ENCODE measurements at regions not wholly inside any gene's neighbourhood (a gene's known extent, or its start where the extent isn't known, plus 50 kb on each side); places are given as distances from the start of the nearest gene placed in this dataset.

DNA sequence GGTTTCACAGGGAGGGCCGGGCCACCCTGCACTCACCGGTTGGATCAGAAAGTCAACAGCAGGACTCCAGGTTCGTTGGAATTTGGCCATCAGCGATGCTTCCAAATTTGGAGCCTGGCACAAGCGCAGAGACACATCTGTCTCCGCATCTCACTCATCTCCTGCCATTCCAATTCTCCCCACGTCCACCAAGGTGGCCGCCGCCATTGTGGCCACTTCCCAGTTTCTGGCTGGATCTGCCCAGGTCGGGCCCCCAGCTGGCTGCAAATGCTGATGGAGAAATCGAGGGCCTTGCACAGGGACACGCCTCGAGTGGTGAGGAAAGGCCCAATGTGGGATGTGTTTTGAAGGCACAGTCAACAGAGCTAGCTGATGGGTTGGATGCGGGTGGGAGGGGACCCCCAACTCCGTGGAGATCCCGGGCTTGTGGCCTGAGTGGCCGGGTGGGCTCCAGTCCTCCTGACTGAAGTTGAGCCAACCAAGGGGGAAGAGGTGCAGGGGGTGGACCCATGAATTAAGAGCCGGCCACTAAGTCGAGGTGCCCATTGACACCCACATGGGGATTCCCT lies 102.7 kb downstream of the CRYAA start:
- DNase-seq, result no peak

DNA sequence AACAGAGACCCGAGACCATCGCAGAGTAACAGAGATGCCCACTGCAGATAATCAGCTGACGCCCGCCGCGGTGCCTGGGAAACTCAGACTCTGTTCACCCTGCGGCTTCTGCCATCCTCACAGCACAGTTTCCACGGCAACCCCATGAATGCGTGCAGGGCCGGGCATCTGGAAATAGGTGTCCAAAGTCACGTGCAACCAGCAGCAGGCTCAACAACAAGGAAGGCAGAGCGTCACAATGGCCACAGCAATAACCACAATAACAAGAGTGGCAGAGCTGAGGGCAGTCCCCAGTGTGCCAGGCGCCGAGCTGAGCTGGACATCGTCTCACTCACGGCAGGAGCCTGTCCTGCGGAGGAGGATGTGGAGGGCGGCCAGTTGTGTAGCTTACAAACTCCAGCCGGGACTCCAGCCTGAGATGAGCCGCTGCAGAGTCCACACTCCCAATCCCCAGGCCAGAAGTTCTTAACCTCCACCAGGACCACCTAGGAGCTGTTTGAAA lies 102.0 kb downstream of the CRYAA start:
- DNase-seq, result no peak

DNA sequence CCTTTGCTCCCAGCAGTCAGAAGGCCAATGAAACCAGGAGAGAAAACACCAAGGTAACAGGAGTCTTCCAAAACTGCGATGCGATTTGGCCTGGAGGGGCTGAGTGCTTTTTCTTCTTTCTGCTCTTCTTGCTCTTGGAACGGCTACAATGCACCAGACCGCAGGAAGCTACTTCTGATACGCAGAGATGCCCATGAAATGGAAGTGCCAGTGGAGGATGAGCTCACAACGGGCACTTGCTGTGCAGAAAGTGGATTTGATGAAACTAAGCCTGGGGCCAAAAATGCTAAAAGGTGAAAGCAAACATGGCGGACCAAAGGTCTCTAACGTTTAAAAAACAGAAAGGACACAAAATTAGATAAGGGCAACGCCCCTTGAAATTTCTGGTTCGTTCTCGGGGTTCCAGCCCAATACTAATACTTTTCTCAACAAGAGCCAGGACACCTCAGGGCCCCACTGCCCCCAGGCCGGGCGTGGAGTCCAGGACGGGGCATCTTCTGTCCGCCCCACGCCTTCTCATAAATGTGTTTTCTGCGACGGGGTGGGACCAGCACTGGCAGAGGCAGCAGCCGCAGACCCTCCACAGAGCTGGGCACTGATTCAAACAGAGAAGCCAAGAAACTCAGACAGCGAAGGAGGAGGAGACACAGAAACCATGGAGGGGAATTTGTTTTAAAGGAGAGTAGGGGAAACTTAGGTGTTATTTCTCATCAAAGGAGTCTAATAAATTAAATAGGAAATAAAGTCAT lies 101.3 kb downstream of the CRYAA start:
- no peak for DNase-seq

DNA sequence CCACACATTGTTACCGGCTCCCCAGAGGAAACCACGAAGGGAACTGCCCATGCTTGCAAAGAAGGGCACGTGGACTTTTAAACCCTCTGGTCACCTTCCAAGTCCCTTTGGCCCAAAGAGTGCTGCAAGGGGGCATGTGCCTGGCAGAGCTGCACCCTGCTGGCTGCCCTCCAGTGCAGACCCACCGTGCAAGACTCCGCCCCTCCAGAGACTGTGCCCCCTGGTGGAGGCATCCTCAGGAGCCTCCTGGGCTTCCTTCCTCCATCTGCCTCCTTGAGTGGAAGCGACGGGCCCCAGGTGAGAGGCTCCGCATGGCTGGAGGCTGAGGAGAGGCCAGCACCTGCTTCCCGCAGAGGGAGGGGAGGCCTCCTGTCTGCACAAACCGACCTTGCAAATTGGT lies 100.6 kb downstream of the CRYAA start:
- no peak for DNase-seq

- no peak for DNase-seq
These were observed 100.0 kb downstream of the CRYAA start for GRCh38 chr21:43268804-43269186.

DNA sequence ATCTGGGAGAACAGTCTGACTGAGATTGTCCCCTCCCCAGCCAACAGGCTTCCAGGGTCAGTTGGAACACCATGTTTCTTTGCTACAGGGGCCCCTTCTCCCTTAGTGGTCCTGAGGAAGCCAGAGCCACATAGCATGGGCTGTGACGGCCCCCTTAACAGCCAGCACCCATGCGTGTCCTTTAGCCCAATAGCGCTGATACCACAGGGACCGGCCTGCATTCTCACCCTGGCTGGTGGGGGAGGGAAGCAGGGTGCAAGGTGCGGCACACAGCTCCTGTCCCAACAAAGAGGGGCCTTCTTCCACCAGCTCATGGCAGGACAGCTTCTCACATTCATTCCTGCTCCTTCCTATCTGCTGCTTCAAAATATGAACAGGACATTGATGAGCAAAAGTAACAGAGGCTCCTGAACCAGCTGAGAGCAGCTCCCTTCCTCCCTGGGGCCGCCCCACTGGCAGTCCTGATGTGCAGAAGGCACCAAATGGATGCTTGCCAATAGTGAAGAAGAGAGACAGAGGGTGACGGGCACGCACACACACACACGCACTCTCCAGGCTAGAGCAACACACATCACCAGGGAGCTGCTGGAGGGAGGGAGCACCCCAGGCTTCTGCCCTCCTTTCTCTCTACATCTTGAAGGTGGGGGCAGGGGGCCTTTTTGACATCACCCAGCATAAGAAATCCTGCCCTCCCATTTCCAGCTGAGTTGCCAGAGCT lies 99.4 kb downstream of the CRYAA start:
- DNase-seq, result no peak

- no peak for DNase-seq
These were observed 98.7 kb downstream of the CRYAA start for GRCh38 chr21:43267391-43268085.

DNA sequence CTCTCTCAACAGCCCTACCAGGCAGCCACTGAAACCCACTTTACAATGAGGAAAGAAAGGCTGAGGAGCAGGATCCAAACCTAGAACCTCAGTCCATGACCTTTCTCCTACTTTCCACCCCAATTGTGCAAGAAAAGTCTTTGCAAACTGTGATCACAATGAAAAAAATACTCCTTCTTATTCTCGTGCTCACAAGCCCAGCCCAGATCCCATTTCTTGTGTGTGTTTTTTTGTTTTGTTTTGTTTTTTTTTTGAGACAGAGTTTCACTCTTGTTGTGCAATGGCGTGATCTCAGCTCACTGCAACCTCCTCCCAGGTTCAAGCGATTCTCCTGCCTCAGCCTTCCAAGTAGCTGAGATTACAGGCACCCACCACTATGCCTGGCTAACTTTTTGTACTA lies 97.7 kb downstream of the CRYAA start:
- no peak for DNase-seq

- DNase-seq, result no peak
These were observed 93.6 kb downstream of the CRYAA start for GRCh38 chr21:43262427-43262826.

All from NCI-H2029 (cell line).